GM12878 (cell line): ENCODE measurements at regions not wholly inside any gene's neighbourhood (a gene's known extent, or its start where the extent isn't known, plus 50 kb on each side); places are given as distances from the start of the nearest gene placed in this dataset.

Source experiments
- ATAC-seq: fragments of 200-7000 bp; cut with Tn5 transposase; 3 replicates; pipeline ENCODE4 v1.9.1; 2020; ENCODE audit warnings: mild to moderate bottlenecking, moderate library complexity
- BruUV-seq: library from RNA; stranded (reverse); fragments of 400-500 nt; replicated peaks from 2 replicates; lab custom pipeline; 2021; lab: Mats Ljungman, UMichigan
- CTCF ChIA-PET: fragments of 300-600 bp; sonication (Branson Sonifier 250); formaldehyde crosslinking; extraction: SDS; loops from one replicate; lab custom pipeline; 2021; ENCODE audit warnings: inconsistent platforms; lab: Yijun Ruan, JAX
- POLR2A ChIA-PET: fragments of 350-600 bp; formaldehyde crosslinking; extraction: SDS; loops from one replicate; lab custom pipeline; 2021; ENCODE audit warnings: inconsistent platforms; lab: Charles Lee
- RAD21 ChIA-PET: fragments of 300-600 bp; sonication (Branson Sonifier 250); formaldehyde crosslinking; loops from one replicate; lab custom pipeline; 2023; ENCODE audit warnings: antibody characterized with exemption; ENCODE audit not compliant: unreplicated experiment; lab: Charles Lee
- SMC1A ChIA-PET: fragments of 300-600 bp; sonication (Branson Sonifier 250); formaldehyde crosslinking; loops from one replicate; lab custom pipeline; 2023; ENCODE audit not compliant: unreplicated experiment, uncharacterized antibody; lab: Charles Lee
- DNase-seq: peaks from one replicate; pipeline ENCODE4 v3.0.0-alpha.2; 2011; ENCODE audit warnings: low read depth, low spot score
- FAIRE-seq: peaks from 3 replicates; lab custom pipeline; 2011; peaks lifted over from hg19 to GRCh38; lab: Jason Lieb, UNC
- H2AFZ ChIP-seq: 2 replicates; pipeline ENCODE4 v1.6.0; 2011; ENCODE audit warnings: low read depth, low read length, control low read depth; ENCODE audit not compliant: control insufficient read depth
- H3K27ac ChIP-seq: 2 replicates; pipeline ENCODE4 v1.5.1; 2011; ENCODE audit warnings: control low read depth; ENCODE audit not compliant: control insufficient read depth, insufficient read depth
- H3K27me3 ChIP-seq, 2 experiments: replicated peaks in 1 of 2; 2 replicates each; pipeline versions ENCODE4 v1.6.0 to v1.6.1; 2011; ENCODE audit warnings: low read length in 1 of 2; ENCODE audit not compliant: control insufficient read depth in 2 of 2, insufficient read depth in 2 of 2
- H3K36me3 ChIP-seq, 2 experiments: 2 replicates each; pipeline ENCODE4 v1.5.1; 2011; ENCODE audit warnings: low read length in 1 of 2; ENCODE audit not compliant: control insufficient read depth in 2 of 2, insufficient read depth in 2 of 2
- H3K4me1 ChIP-seq: 2 replicates; pipeline ENCODE4 v1.6.1; 2011; ENCODE audit warnings: mild to moderate bottlenecking, low read length, moderate library complexity, mixed read lengths; ENCODE audit not compliant: control insufficient read depth, insufficient read depth
- H3K4me2 ChIP-seq: 2 replicates; pipeline ENCODE4 v1.6.0; 2011; ENCODE audit warnings: control low read depth; ENCODE audit not compliant: control insufficient read depth, insufficient read depth
- H3K4me3 ChIP-seq: fragments of 200-600 bp; sonication (generic); 2 replicates; pipeline ENCODE4 v1.5.1; 2016
- H3K79me2 ChIP-seq: 2 replicates; pipeline ENCODE4 v1.6.0; 2011; ENCODE audit warnings: low read length; ENCODE audit not compliant: control insufficient read depth, insufficient read depth
- H3K9ac ChIP-seq: 2 replicates; pipeline ENCODE4 v1.8.0; 2011; ENCODE audit warnings: low read length, control low read depth, mixed read lengths; ENCODE audit not compliant: control insufficient read depth, insufficient read depth
- H3K9me3 ChIP-seq: replicated peaks from 3 replicates; pipeline ENCODE4 v1.5.1; 2011; ENCODE audit warnings: mild to moderate bottlenecking, low read length; ENCODE audit not compliant: control insufficient read depth, insufficient read depth
- H4K20me1 ChIP-seq: 2 replicates; pipeline ENCODE4 v1.6.0; 2011; ENCODE audit not compliant: control insufficient read depth, insufficient read depth
- CBFB ChIP-seq: IDR thresholded peaks from 2 replicates; pipeline ENCODE4 v1.6.1; 2016; ENCODE audit warnings: antibody characterized with exemption, low read depth
- CBX5 ChIP-seq: sonication (generic); IDR thresholded peaks from 2 replicates; pipeline ENCODE4 v1.6.1; 2016; ENCODE audit warnings: low read depth, moderate library complexity, mild to moderate bottlenecking, inconsistent platforms
- CHD1 ChIP-seq: IDR thresholded peaks from 2 replicates; pipeline ENCODE4 v1.6.1; 2012; ENCODE audit warnings: low read depth, low read length, improper control_type of control experiment
- EED ChIP-seq: sonication (generic); IDR thresholded peaks from 2 replicates; pipeline ENCODE4 v1.6.1; 2016; ENCODE audit warnings: antibody characterized with exemption, low read depth
- HDGF ChIP-seq: fragments of 450-650 bp; IDR thresholded peaks from 2 replicates; pipeline ENCODE4 v1.6.1; 2016; ENCODE audit warnings: antibody characterized with exemption
- HSF1 ChIP-seq: fragments of 150-350 bp; IDR thresholded peaks from 2 replicates; pipeline ENCODE4 v1.6.1; 2014; ENCODE audit warnings: mild to moderate bottlenecking, low read depth, low read length
- IRF3 ChIP-seq: fragments of 450-650 bp; IDR thresholded peaks from 2 replicates; pipeline ENCODE4 v1.6.1; 2014; ENCODE audit warnings: mild to moderate bottlenecking
- JUND ChIP-seq: IDR thresholded peaks from 2 replicates; pipeline ENCODE4 v1.6.1; 2012; ENCODE audit warnings: low read depth, mild to moderate bottlenecking, low read length, improper control_type of control experiment, moderate library complexity
- NFYB ChIP-seq: IDR thresholded peaks from 2 replicates; pipeline ENCODE4 v1.6.1; 2011; ENCODE audit warnings: low read depth, mild to moderate bottlenecking, low read length, improper control_type of control experiment, moderate library complexity; ENCODE audit not compliant: insufficient read depth
- NR2C1 ChIP-seq: fragments of 450-650 bp; IDR thresholded peaks from 2 replicates; pipeline ENCODE4 v1.6.1; 2017; ENCODE audit warnings: antibody characterized with exemption, mild to moderate bottlenecking, moderate library complexity
- RFX5 ChIP-seq: IDR thresholded peaks from 2 replicates; pipeline ENCODE4 v1.6.1; 2011; ENCODE audit warnings: low read depth, low read length, improper control_type of control experiment
- SRF ChIP-seq, 2 experiments: IDR thresholded peaks; 2 replicates each; pipeline ENCODE4 v1.6.1; 2011; ENCODE audit warnings: low read depth in 2 of 2, low read length in 2 of 2, mild to moderate bottlenecking in 1 of 2, moderate library complexity in 1 of 2
- STAT3 ChIP-seq: IDR thresholded peaks from 2 replicates; pipeline ENCODE4 v1.6.1; 2011; ENCODE audit warnings: low read depth, low read length, improper control_type of control experiment
- SUZ12 ChIP-seq: fragments of 200-600 bp; sonication (generic); IDR thresholded peaks from one replicate; pipeline ENCODE4 v1.6.1; 2018; ENCODE audit warnings: antibody characterized with exemption, mild to moderate bottlenecking; ENCODE audit not compliant: unreplicated experiment
- TCF3 ChIP-seq: IDR thresholded peaks from 2 replicates; pipeline ENCODE4 v1.6.1; 2012; ENCODE audit warnings: low read depth, mild to moderate bottlenecking, low read length, borderline replicate concordance; ENCODE audit not compliant: insufficient read depth
- ZNF207 ChIP-seq: fragments of 450-650 bp; IDR thresholded peaks from 2 replicates; pipeline ENCODE4 v1.6.1; 2014; ENCODE audit warnings: antibody characterized with exemption, mild to moderate bottlenecking, borderline replicate concordance
- ZZZ3 ChIP-seq: IDR thresholded peaks from 2 replicates; pipeline ENCODE4 v1.6.1; 2011; ENCODE audit warnings: low read depth; ENCODE audit not compliant: control insufficient read depth, insufficient read length
- WGBS: methylation state at CpG from one replicate; pipeline ENCODE4 v1.1.6; 2016; ENCODE audit warnings: low lambda C conversion rate; ENCODE audit not compliant: insufficient replicate concordance, insufficient coverage; ENCODE audit errors: missing lambda C conversion rate; 5-methylcytosine and 5-hydroxymethylcytosine counted together
- in situ Hi-C: fragments of 300-500 bp; cut with MboI; formaldehyde crosslinking; loops from 9 replicates; pipeline ENCODE4 v1.14.3; 2018; ENCODE audit warnings: mixed read lengths
- intact Hi-C: fragments of 100-400 bp; cut with micrococcal nuclease; formaldehyde crosslinking; loops from one replicate; pipeline ENCODE4 v1.14.2; 2022; ENCODE audit not compliant: unreplicated experiment

- no peak for TF ChIP-seq IRF3
- no peak for TF ChIP-seq ZZZ3
- no peak for TF ChIP-seq CHD1
- no peak for TF ChIP-seq CBX5
- no peak for TF ChIP-seq ZNF207
- TF ChIP-seq NR2C1, result no peak
Observed at GRCh38 chr15:81760686-81761085, 285.1 kb downstream of the MEX3B start (continued).

GRCh38 chr15:81758818-81759284 lies 287.0 kb downstream of the MEX3B start:
- no peaks in the 10 kb centered on the region for H3K9me3 ChIP-seq
- H2AFZ ChIP-seq, result no peak overlapping the region
- FAIRE-seq, result no peak
- DNase-seq, result no peak
- BruUV-seq, result no TSS peak
- intact Hi-C loops (no loop called here), in situ Hi-C loops (no loop called here)
- TF ChIP-seq SRF (IDR thresholded peaks at IDR 0.05; ENCODE audit: low read depth in 2 of 2, low read length in 2 of 2) (no peak), STAT3 (no peak), HSF1 (no peak), CBFB (no peak), SUZ12 (no peak), EED (no peak), JUND (no peak), TCF3 (no peak), HDGF (no peak), RFX5 (no peak), NFYB (no peak)
- ChIA-PET CTCF (no interaction called here), POLR2A (no interaction called here), RAD21 (no interaction called here), SMC1A (no interaction called here)
- no peak for ATAC-seq
- no peak overlapping the region for H3K4me3 ChIP-seq
- WGBS, result 2% methylated on average over 2 of the region's 2 CpGs
- H3K27me3 ChIP-seq, result peaks cover 0 to 3% of the 10 kb centered on the region in 2 experiments; a peak in 1 of 4 replicates
- H3K36me3 ChIP-seq, result no peaks in the 10 kb centered on the region
- H3K9ac ChIP-seq, result no peak overlapping the region
- H3K79me2 ChIP-seq, result no peaks in the 10 kb centered on the region
- H3K4me1 ChIP-seq, result no peaks in the 10 kb centered on the region
- no peak overlapping the region for H3K4me2 ChIP-seq
- no peaks in the 10 kb centered on the region for H4K20me1 ChIP-seq
- H3K27ac ChIP-seq, result no peak overlapping the region
